Activated CD8-positive, alpha-beta T cell treated with anti-CD3 and anti-CD28 coated beads for 36 hours (primary cell): ENCODE measurements at regions not wholly inside any gene's neighbourhood (a gene's known extent, or its start where the extent isn't known, plus 50 kb on each side); places are given as distances from the start of the nearest gene placed in this dataset.

Experiments
- ATAC-seq: fragments of 200-7000 bp; cut with Tn5 transposase; one replicate; pipeline ENCODE4 v1.10.0; 2021; ENCODE audit warnings: mild to moderate bottlenecking, moderate library complexity
- CTCF ChIA-PET: fragments of 350-600 bp; sonication (Branson Sonifier 250); formaldehyde crosslinking; loops from one replicate; lab custom pipeline; 2021; ENCODE audit warnings: antibody characterized with exemption; lab: Charles Lee
- POLR2A ChIA-PET: fragments of 350-600 bp; sonication (Branson Sonifier 250); formaldehyde crosslinking; loops from one replicate; lab custom pipeline; 2021; ENCODE audit warnings: antibody characterized with exemption; lab: Charles Lee
- DNase-seq: peaks from one replicate; pipeline ENCODE4 v3.0.0-alpha.2; 2020
- H3K27ac Mint-ChIP-seq: one replicate; pipeline ENCODE4 v1.8.0; 2021; ENCODE audit warnings: mild to moderate bottlenecking, mixed read lengths
- H3K27me3 Mint-ChIP-seq: one replicate; pipeline ENCODE4 v1.8.0; 2021; ENCODE audit warnings: mixed read lengths
- H3K36me3 Mint-ChIP-seq: one replicate; pipeline ENCODE4 v1.8.0; 2021; ENCODE audit warnings: low read depth, mixed read lengths
- H3K4me1 Mint-ChIP-seq: one replicate; pipeline ENCODE4 v1.8.0; 2021; ENCODE audit warnings: low read depth, mixed read lengths
- H3K4me3 Mint-ChIP-seq: one replicate; pipeline ENCODE4 v1.8.0; 2021; ENCODE audit warnings: mild to moderate bottlenecking, moderate library complexity, mixed read lengths
- H3K9me3 Mint-ChIP-seq: one replicate; pipeline ENCODE4 v1.8.0; 2021; ENCODE audit warnings: mixed read lengths
- intact Hi-C: fragments of 100-400 bp; cut with micrococcal nuclease; formaldehyde crosslinking; loops from one replicate; pipeline ENCODE4 v1.10.0; 2022
- TF ChIP-seq, protein P1 (sequence below): fragments of 200-600 bp; IDR thresholded peaks from one replicate; pipeline ENCODE4 v1.8.0; 2022; ENCODE audit warnings: antibody characterized with exemption, mild to moderate bottlenecking

DNA sequence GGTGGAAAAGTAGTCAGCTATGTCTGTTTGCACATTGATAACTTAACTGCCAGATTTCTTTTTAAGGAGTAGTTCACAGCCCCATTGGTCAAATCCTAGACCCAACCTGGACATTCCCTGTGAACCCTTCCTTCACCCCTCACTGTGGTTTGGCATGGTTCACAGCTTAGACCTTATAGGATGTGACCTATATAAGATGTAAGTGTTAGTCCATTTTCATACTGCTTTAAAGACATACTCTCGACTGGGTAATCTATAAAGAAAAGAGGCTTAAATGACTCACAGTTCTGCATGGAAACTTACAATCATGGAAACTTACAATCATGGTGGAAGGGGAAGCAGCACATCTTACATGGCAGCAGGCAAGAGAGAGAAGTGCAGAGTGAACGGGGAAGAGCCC, 1066.2 kb downstream of the TTLL7 start:
- DNase-seq (no peak), ATAC-seq (peak; percentile 24)
- Mint-ChIP-seq H3K4me1 (no peaks in the 10 kb centered on the region), H3K27ac (no peak overlapping the region), H3K36me3 (no peaks in the 10 kb centered on the region), H3K27me3 (peaks cover 1% of the 10 kb centered on the region), H3K4me3 (no peak overlapping the region), H3K9me3 (peaks cover 5% of the 10 kb centered on the region)
- CTCF ChIA-PET, result no interaction called here
- POLR2A ChIA-PET, result no interaction called here
- intact Hi-C loops, result no loop called here
- TF ChIP-seq, protein P1, sequence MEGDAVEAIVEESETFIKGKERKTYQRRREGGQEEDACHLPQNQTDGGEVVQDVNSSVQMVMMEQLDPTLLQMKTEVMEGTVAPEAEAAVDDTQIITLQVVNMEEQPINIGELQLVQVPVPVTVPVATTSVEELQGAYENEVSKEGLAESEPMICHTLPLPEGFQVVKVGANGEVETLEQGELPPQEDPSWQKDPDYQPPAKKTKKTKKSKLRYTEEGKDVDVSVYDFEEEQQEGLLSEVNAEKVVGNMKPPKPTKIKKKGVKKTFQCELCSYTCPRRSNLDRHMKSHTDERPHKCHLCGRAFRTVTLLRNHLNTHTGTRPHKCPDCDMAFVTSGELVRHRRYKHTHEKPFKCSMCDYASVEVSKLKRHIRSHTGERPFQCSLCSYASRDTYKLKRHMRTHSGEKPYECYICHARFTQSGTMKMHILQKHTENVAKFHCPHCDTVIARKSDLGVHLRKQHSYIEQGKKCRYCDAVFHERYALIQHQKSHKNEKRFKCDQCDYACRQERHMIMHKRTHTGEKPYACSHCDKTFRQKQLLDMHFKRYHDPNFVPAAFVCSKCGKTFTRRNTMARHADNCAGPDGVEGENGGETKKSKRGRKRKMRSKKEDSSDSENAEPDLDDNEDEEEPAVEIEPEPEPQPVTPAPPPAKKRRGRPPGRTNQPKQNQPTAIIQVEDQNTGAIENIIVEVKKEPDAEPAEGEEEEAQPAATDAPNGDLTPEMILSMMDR, result no peak

DNA sequence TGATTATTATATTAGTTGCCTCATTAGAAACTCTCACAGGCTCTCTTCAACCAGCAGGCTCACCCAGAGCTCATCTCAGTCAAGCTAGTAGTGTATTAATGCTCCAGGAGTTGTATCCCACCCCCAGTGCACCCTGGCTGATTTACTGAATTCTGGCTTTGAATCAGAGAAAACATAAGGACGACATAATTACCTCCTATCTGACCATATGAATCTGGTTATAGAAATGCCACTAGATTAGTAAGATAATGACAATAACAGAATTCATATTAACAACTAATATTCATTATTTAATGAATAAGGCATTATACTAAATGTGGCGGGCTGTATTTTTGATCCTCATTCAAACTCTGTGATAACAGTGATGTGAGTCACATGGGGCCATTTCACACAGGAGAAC, 1066.7 kb downstream of the TTLL7 start:
- no peaks in the 10 kb centered on the region for H3K4me1 Mint-ChIP-seq
- intact Hi-C loops, result no loop called here
- no peak overlapping the region for H3K4me3 Mint-ChIP-seq
- H3K27me3 Mint-ChIP-seq, result peaks cover 1% of the 10 kb centered on the region
- ChIA-PET POLR2A (no interaction called here), CTCF (no interaction called here)
- TF ChIP-seq, protein P1, result no peak
- peaks cover 5% of the 10 kb centered on the region for H3K9me3 Mint-ChIP-seq
- no peak for DNase-seq
- H3K36me3 Mint-ChIP-seq, result no peaks in the 10 kb centered on the region
- H3K27ac Mint-ChIP-seq, result no peak overlapping the region
- ATAC-seq, result no peak

DNA sequence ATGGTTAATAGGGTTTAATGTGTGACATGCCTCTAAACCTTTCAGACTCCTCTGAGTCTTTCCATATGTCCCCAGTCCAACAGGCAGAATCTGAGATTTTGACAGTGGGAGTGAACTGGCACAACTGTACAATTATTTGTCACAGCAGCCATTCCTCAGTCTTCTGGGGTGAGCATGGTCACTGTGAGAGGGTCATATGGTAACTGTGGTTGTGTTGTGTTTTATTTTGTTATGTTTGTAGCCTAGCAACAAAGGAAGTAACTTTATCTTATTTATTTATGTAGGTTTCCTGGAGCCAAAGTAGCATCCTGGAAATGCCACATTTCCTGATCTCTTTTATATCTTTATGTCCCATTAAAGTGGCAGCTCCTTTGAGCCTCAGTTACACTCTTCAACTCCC, 1067.9 kb downstream of the TTLL7 start:
- Mint-ChIP-seq H3K36me3 (no peaks in the 10 kb centered on the region), H3K9me3 (peaks cover 5% of the 10 kb centered on the region), H3K27me3 (peaks cover 1% of the 10 kb centered on the region), H3K4me3 (no peak overlapping the region), H3K4me1 (no peaks in the 10 kb centered on the region), H3K27ac (no peak overlapping the region)
- DNase-seq (no peak), ATAC-seq (no peak)
- CTCF ChIA-PET, result no interaction called here
- TF ChIP-seq, protein P1, result no peak
- POLR2A ChIA-PET, result no interaction called here
- intact Hi-C loops, result no loop called here

DNA sequence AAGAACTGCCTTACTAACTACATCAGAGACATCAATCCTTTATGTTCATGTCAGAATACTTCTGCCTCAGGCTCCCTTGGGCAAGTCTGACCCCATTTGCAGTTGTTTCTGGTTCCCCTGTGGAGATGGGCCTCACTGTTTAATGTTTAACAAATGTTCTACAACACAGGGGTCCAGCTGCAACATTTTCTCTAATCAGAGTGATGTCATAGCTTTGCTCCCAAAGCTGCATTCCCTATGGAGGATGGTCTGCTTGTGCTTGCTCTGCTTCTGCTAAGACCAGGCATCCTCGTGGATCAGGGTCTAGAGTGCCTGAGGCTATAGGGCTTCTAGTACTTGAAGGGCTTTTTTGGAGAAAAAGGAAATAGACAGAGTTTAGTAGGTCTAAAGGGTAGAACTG, 1071.2 kb downstream of the TTLL7 start:
- Mint-ChIP-seq H3K27me3 (peaks cover under 1% of the 10 kb centered on the region), H3K4me3 (no peak overlapping the region), H3K9me3 (peaks cover under 1% of the 10 kb centered on the region), H3K36me3 (no peaks in the 10 kb centered on the region), H3K27ac (no peak overlapping the region), H3K4me1 (no peaks in the 10 kb centered on the region)
- DNase-seq (no peak), ATAC-seq (no peak)
- CTCF ChIA-PET, result no interaction called here
- TF ChIP-seq, protein P1, result no peak
- POLR2A ChIA-PET, result no interaction called here
- intact Hi-C loops, result no loop called here

GRCh38 chr1:82924666-82925065, 1074.3 kb downstream of the TTLL7 start:
- Mint-ChIP-seq H3K27ac (no peak overlapping the region), H3K9me3 (no peaks in the 10 kb centered on the region), H3K27me3 (no peaks in the 10 kb centered on the region), H3K4me3 (no peak overlapping the region), H3K4me1 (no peaks in the 10 kb centered on the region), H3K36me3 (no peaks in the 10 kb centered on the region)
- intact Hi-C loops, result no loop called here
- ATAC-seq (no peak), DNase-seq (no peak)
- ChIA-PET POLR2A (no interaction called here), CTCF (no interaction called here)
- TF ChIP-seq, protein P1, result no peak
